ENCODE measurements at regions not wholly inside any gene's neighbourhood (a gene's known extent, or its start where the extent isn't known, plus 50 kb on each side); places are given as distances from the start of the nearest gene placed in this dataset.
"Not testable (repeated sequence)": the region's sequence is repeated elsewhere in the genome, so short reads cannot be mapped to it uniquely, and the experiment has no call there.

GRCh38 chr14:106170163-106170658 lies 643.8 kb downstream of the TMEM121 start:
- TF ChIP-seq CTCF (IDR thresholded peaks at IDR 0.05) = peak in 1 of 7 experiments; percentile 23
- not testable (repeated sequence) for TF ChIP-seq POLR2A, POLR2AphosphoS5, EP300 (IDR thresholded peaks at IDR 0.05)

Measured in stomach (tissue), 4 donors.